Activated T-helper 17 cell treated with anti-CD3 and anti-CD28 coated beads, Interleukin-2, amount 50 U/mL, for 72 hours (primary cell): ENCODE measurements at regions not wholly inside any gene's neighbourhood (a gene's known extent, or its start where the extent isn't known, plus 50 kb on each side); places are given as distances from the start of the nearest gene placed in this dataset.

Experiments used
- ATAC-seq: fragments of 150-1000 bp; cut with Tn5 transposase; replicated peaks from 2 replicates; pipeline ENCODE4 v1.10.0; 2021; ENCODE audit warnings: mild to moderate bottlenecking, moderate library complexity
- H3K27ac Mint-ChIP-seq: one replicate; pipeline ENCODE4 v1.8.0; 2022; ENCODE audit warnings: mixed read lengths
- H3K27me3 Mint-ChIP-seq: one replicate; pipeline ENCODE4 v1.8.0; 2022; ENCODE audit warnings: mixed read lengths
- H3K36me3 Mint-ChIP-seq: one replicate; pipeline ENCODE4 v1.8.0; 2022; ENCODE audit warnings: low read depth, mild to moderate bottlenecking, mixed read lengths
- H3K4me1 Mint-ChIP-seq: one replicate; pipeline ENCODE4 v1.8.0; 2022; ENCODE audit warnings: mixed read lengths
- H3K4me3 Mint-ChIP-seq: one replicate; pipeline ENCODE4 v1.8.0; 2022; ENCODE audit warnings: mild to moderate bottlenecking, mixed read lengths
- H3K9me3 Mint-ChIP-seq: one replicate; pipeline ENCODE4 v1.8.0; 2022; ENCODE audit warnings: mixed read lengths

DNA sequence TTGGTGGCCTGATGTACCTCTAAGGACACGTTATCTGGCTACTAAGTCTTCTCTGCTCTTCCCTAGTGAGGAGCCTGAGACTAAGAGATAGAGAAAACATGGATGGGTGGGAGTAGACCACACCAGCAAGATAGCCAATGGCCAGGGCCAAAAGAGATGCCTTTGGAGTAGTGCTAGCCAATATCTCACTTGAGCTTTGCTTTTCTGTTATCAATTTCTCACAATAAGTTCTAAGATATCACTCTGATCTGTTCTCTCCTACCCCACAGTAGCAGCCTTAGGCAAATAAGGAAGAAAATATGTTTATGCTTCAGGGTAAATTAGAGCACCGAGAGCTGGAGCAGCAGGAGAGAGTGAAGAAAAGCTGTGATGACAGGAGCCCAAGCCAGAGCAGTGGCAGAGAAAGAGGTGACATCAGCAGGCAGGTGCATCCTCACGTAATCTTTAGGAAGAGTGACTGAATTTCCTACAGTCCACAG, 343.9 kb upstream of the NOCT start:
- H3K9me3 Mint-ChIP-seq, result no peaks in the 10 kb centered on the region
- ATAC-seq, result no peak
- H3K27ac Mint-ChIP-seq, result no peak overlapping the region
- H3K36me3 Mint-ChIP-seq, result no peaks in the 10 kb centered on the region
- H3K27me3 Mint-ChIP-seq, result peaks cover 11% of the 10 kb centered on the region
- H3K4me1 Mint-ChIP-seq, result no peaks in the 10 kb centered on the region
- no peak overlapping the region for H3K4me3 Mint-ChIP-seq

DNA sequence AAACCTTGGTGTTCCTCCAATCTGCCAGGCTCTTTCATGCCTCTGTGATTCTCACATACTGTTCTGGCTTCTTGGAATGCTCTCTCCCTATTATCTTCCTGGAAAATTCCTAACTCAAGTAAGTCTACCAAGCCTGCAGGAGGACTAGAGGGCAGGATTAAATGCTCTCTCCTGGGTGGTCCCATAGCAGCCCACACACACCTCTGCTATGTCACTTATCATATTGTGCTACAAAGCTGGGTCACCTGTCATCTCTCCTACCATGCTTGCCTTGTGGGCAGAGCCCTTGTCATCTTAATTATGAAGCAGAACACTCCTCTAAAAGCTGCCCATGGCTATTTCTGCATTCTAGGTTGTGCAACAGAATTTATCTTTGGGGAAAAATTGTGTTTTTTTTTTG, 344.5 kb upstream of the NOCT start:
- H3K36me3 Mint-ChIP-seq, result no peaks in the 10 kb centered on the region
- H3K4me1 Mint-ChIP-seq, result no peaks in the 10 kb centered on the region
- H3K27me3 Mint-ChIP-seq, result peaks cover 15% of the 10 kb centered on the region
- no peak overlapping the region for H3K27ac Mint-ChIP-seq
- no peaks in the 10 kb centered on the region for H3K9me3 Mint-ChIP-seq
- no peak overlapping the region for H3K4me3 Mint-ChIP-seq
- ATAC-seq, result no peak

- H3K9me3 Mint-ChIP-seq, result no peaks in the 10 kb centered on the region
- H3K27ac Mint-ChIP-seq, result no peak overlapping the region
- H3K27me3 Mint-ChIP-seq, result peaks cover 16% of the 10 kb centered on the region
- H3K4me1 Mint-ChIP-seq, result no peaks in the 10 kb centered on the region
- H3K4me3 Mint-ChIP-seq, result no peak overlapping the region
- no peaks in the 10 kb centered on the region for H3K36me3 Mint-ChIP-seq
- ATAC-seq, result no peak
Measured at GRCh38 chr4:138670681-138671080, 344.9 kb upstream of the NOCT start.

DNA sequence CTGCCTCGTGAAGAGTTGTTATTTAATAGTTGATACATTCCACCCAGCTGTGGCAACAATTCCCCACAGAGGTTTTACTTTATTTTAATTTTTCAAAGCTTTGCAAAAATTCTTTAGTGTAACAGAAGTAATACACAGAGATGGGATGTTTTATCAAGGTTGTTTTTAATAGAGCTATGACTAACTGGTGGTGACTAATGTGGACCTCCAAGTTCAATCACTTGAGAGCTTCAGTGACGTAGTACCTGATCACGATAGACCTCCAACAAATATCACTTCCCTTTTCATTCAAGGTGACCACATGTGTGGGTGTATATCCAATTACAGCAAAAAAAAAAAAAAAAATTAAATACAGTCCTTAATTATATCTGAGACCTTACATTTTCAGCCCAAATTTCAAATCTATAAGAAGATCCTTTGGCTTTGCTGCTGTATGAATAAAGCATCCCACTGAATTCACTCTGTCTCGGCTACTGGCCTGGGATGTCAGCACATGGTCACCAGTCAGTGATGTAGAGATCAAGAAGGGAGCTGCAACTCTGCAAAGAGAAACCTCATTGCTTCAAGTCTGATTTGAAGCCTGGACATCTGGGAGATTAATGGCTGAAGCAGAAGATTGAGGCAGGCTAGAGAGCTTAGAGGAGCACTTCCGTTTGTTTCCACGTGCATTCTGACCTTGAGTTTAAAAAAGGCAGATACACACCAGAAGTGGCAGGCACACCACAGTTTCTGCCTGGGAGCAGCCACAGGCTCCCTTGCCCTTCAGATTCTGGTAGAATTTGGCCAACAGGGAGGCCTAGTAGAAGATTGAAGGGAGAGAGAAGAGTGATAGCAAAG, 345.9 kb upstream of the NOCT start:
- no peaks in the 10 kb centered on the region for H3K36me3 Mint-ChIP-seq
- peaks cover 16% of the 10 kb centered on the region for H3K27me3 Mint-ChIP-seq
- H3K27ac Mint-ChIP-seq, result no peak overlapping the region
- H3K4me3 Mint-ChIP-seq, result no peak overlapping the region
- H3K4me1 Mint-ChIP-seq, result no peaks in the 10 kb centered on the region
- no peaks in the 10 kb centered on the region for H3K9me3 Mint-ChIP-seq
- ATAC-seq, result no peak

GRCh38 chr4:138668309-138668708, 347.3 kb upstream of the NOCT start:
- ATAC-seq, result no peak
- Mint-ChIP-seq H3K27ac (no peak overlapping the region), H3K36me3 (no peaks in the 10 kb centered on the region), H3K4me3 (no peak overlapping the region), H3K27me3 (peaks cover 16% of the 10 kb centered on the region), H3K4me1 (no peaks in the 10 kb centered on the region), H3K9me3 (no peaks in the 10 kb centered on the region)

- H3K27me3 Mint-ChIP-seq, result peaks cover 13% of the 10 kb centered on the region
- ATAC-seq, result no peak
- H3K4me1 Mint-ChIP-seq, result no peaks in the 10 kb centered on the region
- no peak overlapping the region for H3K4me3 Mint-ChIP-seq
- no peak overlapping the region for H3K27ac Mint-ChIP-seq
- H3K36me3 Mint-ChIP-seq, result no peaks in the 10 kb centered on the region
- no peaks in the 10 kb centered on the region for H3K9me3 Mint-ChIP-seq
Measured at GRCh38 chr4:138666366-138666765, 349.2 kb upstream of the NOCT start.

DNA sequence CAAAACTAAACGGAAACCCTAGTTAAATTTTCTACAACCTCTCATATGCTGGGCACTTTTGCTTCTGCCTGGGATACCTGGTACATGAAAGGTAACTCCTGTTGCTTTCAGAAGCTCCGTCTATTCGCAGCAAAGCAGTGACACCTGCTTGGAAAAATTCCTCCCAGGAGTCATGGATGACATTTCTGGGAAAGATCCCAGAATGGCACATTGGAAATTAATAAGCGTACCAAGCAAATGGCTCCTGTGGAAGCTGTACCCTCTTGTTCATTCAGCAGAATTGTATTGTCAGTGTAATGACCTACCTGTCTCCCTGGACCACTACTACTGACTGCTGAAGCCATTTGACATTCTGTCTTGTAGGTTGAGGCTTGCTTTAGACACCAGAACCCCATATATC, 349.7 kb upstream of the NOCT start:
- no peak for ATAC-seq

GRCh38 chr4:138663883-138664282, 351.7 kb upstream of the NOCT start:
- Mint-ChIP-seq H3K9me3 (no peaks in the 10 kb centered on the region), H3K36me3 (no peaks in the 10 kb centered on the region), H3K4me3 (no peak overlapping the region), H3K4me1 (no peaks in the 10 kb centered on the region), H3K27me3 (peaks cover 8% of the 10 kb centered on the region), H3K27ac (no peak overlapping the region)
- ATAC-seq, result no peak

More for the DNA sequence above, 349.7 kb upstream of the NOCT start:
- no peaks in the 10 kb centered on the region for H3K9me3 Mint-ChIP-seq
- no peak overlapping the region for H3K27ac Mint-ChIP-seq
- H3K4me1 Mint-ChIP-seq, result no peaks in the 10 kb centered on the region
- H3K36me3 Mint-ChIP-seq, result no peaks in the 10 kb centered on the region
- no peak overlapping the region for H3K4me3 Mint-ChIP-seq
- peaks cover 10% of the 10 kb centered on the region for H3K27me3 Mint-ChIP-seq

GRCh38 chr4:138659812-138660316, 355.7 kb upstream of the NOCT start:
- Mint-ChIP-seq H3K4me1 (no peaks in the 10 kb centered on the region), H3K4me3 (no peak overlapping the region), H3K9me3 (no peaks in the 10 kb centered on the region), H3K27me3 (peaks cover 3% of the 10 kb centered on the region), H3K36me3 (no peaks in the 10 kb centered on the region), H3K27ac (no peak overlapping the region)
- ATAC-seq, result no peak

GRCh38 chr4:138659037-138659811, 356.4 kb upstream of the NOCT start:
- no peak for ATAC-seq
- Mint-ChIP-seq H3K36me3 (no peaks in the 10 kb centered on the region), H3K4me1 (no peaks in the 10 kb centered on the region), H3K27me3 (peaks cover 3% of the 10 kb centered on the region), H3K27ac (no peak overlapping the region), H3K9me3 (no peaks in the 10 kb centered on the region), H3K4me3 (no peak overlapping the region)

DNA sequence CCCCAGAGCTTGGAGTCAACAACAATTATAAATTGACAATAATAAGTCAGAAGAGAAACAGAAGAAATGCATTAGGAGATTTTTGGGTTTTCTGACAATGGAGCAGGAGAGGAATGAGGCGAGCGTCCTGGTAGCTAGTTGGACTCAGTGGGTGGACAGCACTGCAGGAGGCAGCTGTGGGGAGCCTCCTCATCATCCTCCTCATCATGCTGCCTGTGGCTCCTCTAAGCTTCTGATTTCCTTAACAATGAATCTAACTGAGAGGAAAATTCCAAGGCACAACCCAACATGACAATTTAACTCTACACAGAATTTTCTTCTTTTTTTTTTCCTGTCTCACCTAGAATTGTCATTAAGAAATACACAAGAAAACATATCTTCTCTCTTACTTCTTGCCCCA, 357.1 kb upstream of the NOCT start:
- Mint-ChIP-seq H3K27me3 (peaks cover 4% of the 10 kb centered on the region), H3K36me3 (no peaks in the 10 kb centered on the region), H3K9me3 (no peaks in the 10 kb centered on the region), H3K27ac (no peak overlapping the region), H3K4me3 (no peak overlapping the region), H3K4me1 (no peaks in the 10 kb centered on the region)
- no peak for ATAC-seq

DNA sequence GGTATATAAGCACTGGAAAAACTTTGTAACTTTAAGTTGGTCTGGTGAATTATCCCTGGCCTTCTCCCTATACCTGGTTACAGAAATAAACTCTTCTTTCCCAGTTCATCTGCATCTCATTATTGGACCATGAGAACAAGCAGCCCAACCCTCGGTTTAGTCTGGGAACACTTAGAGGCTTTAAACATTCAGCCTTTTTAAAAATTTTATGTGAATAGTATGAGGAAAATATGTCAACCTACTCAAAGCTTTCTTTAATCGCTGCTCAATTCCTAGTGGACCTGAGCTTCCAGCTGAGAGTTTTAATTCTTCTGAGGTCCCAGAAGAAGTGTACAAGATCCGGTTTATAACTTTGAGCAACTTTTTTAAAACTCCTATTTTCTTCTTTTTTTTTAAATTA, 358.6 kb upstream of the NOCT start:
- Mint-ChIP-seq H3K4me3 (no peak overlapping the region), H3K27ac (no peak overlapping the region), H3K4me1 (no peaks in the 10 kb centered on the region), H3K36me3 (no peaks in the 10 kb centered on the region), H3K9me3 (no peaks in the 10 kb centered on the region), H3K27me3 (peaks cover 7% of the 10 kb centered on the region)
- ATAC-seq, result no peak

- Mint-ChIP-seq H3K4me1 (no peaks in the 10 kb centered on the region), H3K4me3 (no peak overlapping the region), H3K27ac (no peak overlapping the region), H3K27me3 (peaks cover 7% of the 10 kb centered on the region), H3K9me3 (no peaks in the 10 kb centered on the region), H3K36me3 (no peaks in the 10 kb centered on the region)
- ATAC-seq, result no peak
Measured at GRCh38 chr4:138655985-138656384, 359.6 kb upstream of the NOCT start.

GRCh38 chr4:138655286-138655685, 360.3 kb upstream of the NOCT start:
- H3K9me3 Mint-ChIP-seq, result no peaks in the 10 kb centered on the region
- ATAC-seq, result no peak
- H3K36me3 Mint-ChIP-seq, result no peaks in the 10 kb centered on the region
- peaks cover 7% of the 10 kb centered on the region for H3K27me3 Mint-ChIP-seq
- no peaks in the 10 kb centered on the region for H3K4me1 Mint-ChIP-seq
- no peak overlapping the region for H3K27ac Mint-ChIP-seq
- H3K4me3 Mint-ChIP-seq, result no peak overlapping the region

- H3K27ac Mint-ChIP-seq, result no peak overlapping the region
- no peaks in the 10 kb centered on the region for H3K36me3 Mint-ChIP-seq
- no peak for ATAC-seq
- H3K9me3 Mint-ChIP-seq, result no peaks in the 10 kb centered on the region
- H3K4me3 Mint-ChIP-seq, result no peak overlapping the region
- peaks cover 3% of the 10 kb centered on the region for H3K27me3 Mint-ChIP-seq
- H3K4me1 Mint-ChIP-seq, result no peaks in the 10 kb centered on the region
Measured at GRCh38 chr4:138650929-138651448, 364.6 kb upstream of the NOCT start.
